Anterior cingulate cortex (tissue), 58 donors: ENCODE measurements at regions not wholly inside any gene's neighbourhood (a gene's known extent, or its start where the extent isn't known, plus 50 kb on each side); places are given as distances from the start of the nearest gene placed in this dataset.

Experiments used
- DNase-seq, 58 donors: peaks; one replicate each; lab custom pipeline; 2025; lab: John Stamatoyannopoulos, UW

DNA sequence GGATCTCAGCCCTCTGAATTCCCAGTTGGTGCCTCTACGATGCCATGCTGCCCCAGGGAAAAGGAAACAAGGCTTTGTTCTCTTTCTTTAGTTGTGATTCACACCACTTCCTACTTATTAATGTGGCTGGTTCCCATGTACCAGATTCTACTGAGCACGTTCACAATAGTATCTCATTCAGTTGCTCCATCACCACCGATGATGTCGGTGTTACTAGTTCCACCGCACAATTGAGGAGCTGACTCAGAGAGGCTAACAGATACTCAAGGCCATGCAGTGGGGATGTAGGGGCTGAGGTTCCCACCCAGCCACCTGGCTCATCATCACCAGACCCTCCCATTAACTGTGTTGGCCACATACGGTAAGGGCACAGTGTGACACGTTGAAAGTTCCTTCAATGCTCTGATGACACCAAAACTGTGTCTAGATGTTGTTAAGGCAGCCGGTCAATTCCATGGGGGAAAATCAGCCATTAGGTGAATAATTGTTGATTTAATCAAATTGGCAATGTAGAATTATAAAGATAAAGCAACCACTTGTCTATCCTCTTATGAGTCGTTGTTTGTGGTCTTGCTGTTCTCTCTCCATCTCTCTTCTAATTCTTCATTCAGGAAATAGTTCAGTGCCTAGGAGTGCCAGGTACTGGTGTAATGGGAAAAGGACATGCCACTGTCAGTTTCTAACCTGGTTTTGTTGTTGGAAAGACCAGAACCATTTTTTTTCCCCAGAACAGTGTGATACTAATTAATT is 244.2 kb upstream of the CRY1 start:
- no peak for DNase-seq

DNA sequence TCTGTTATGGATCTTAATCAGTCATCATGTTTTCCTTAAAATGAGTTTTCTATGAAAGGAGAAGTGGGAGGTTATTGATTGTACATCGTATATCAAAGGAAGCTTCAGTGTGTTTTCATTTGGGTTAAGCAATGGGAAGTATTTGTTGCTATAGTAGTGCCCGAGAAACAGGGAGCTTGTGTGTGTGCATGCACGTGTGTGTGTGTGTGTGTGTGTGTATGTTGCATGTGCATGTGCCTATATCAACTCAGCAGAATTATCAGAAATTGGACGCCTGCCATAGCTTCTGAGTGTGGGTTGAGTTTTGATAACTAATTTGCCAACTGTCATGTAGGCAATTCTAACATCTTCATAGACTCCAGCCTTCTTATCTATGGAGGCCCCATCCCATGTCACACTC is 246.1 kb upstream of the CRY1 start:
- no peak for DNase-seq

DNA sequence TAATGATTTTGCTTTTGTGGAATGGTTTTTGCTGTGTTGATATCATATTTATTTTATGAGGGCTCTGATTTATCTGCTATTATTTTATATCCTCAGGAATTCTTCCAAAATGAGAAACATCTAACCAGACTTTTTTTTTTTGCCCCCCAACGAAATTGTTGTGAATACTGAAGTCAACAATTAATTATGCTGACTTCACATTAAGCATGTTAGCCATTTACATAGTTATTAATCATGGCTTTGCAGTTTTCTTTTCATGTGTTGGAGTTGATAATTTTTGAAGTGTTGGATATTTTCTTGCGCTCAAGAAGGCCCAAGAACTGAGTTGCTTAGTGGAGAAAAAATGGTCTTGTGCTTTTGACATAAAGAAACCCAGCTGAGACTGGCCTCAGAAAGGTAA is 246.6 kb upstream of the CRY1 start:
- DNase-seq: no peak

GRCh38 chr12:107340898-107341297 is 247.5 kb upstream of the CRY1 start:
- DNase-seq: no peak

- DNase-seq: no peak
Measured at GRCh38 chr12:107344035-107344808, 250.9 kb upstream of the CRY1 start.

GRCh38 chr12:107347261-107347660 is 253.9 kb upstream of the CRY1 start:
- DNase-seq: no peak

DNA sequence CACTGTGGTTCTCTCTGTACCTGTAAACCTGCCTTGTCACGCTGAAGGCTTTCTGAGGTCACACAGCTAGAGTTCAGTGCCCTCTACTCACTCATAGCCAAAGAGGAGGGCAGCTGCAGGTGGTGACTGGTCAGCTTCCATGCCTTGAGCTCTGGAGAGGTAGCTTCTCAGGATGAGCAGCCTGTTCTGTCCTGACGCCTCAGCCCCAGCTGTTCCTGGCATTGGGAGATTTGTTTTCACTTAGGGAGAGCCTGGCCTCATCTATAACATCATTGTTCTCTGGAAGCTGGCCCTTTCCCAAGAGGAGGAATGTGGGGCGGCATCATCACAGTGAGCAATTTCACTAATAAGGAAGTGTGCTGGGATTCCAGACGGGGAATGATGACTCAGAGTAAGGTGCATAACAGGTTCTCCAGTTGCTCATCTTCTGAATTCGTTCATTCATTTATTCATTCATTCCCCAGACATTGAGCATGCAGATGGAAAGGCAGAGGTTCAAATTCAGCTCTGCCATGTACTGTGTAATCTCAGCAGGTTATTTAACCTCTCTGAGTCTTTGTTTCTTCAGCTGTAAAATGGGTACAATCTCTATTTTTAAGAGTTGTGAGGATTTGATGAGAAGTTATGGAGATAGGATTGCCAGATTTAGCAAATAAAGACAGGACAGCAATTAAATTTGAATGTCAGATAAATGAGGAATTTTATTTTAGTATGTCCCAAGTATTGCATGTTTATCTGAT is 255.8 kb upstream of the CRY1 start:
- peak in 16 of 58 donors; percentile 1 to 50 (median 14) for DNase-seq

GRCh38 chr12:107349839-107350238 is 256.5 kb upstream of the CRY1 start:
- no peak for DNase-seq

DNA sequence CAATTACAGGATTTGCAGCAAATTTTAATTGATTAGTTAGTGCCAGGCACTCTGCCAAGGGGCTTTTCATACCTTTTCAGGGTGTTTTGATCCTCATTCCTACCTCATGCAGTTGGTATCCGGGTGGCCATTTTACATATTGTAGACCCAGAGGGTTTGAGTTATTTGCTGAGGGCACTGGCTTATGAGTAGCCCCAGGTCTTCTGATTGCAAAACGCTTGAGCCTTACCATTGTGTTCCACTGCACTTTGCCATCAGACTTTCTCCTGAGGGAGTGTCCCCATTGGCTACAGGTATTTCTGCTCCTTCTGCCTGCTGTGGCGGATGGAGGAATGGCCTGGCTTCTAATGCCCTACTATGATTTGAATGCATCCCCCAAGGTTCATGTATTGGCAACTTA is 257.8 kb upstream of the CRY1 start:
- DNase-seq: no peak

- no peak for DNase-seq
Measured at GRCh38 chr12:107351713-107352112, 258.4 kb upstream of the CRY1 start.

DNA sequence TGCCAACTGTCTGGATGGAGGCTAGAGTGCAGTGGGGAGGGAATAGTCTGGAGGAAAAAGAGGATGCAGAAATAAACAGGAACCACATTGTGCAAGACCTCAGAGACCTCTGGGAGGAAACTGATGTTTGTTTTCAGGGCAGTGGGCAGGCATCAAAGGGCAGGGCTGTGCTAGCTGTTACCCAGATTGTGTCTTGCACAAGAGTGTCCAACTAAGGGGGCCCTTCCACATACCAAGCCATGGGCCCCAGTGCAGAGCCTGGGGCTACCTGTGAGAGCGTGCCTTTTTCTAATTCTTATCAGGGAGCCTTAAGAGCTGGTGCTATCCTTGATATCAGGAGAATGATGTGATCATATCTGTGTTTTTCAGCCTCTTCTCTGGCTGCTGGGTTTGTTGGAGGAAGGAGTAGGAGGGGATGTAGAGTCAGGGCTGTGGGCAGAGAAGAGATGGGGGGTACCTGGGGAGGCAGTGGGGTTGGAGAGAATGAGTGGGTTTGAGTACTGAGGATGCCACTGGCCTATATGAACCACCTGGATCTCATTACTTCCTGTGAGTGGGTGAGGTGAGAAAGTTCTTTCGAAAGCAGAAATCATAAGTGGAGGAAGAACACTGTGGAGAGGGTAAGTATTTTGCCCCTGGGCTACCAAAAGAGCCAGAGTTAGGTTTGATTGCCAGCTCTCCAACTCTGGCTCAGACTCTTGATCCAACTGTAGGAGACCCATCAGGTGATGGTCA is 259.2 kb upstream of the CRY1 start:
- peak in 1 of 58 donors; percentile 10 for DNase-seq

GRCh38 chr12:107353312-107353711 is 260.0 kb upstream of the CRY1 start:
- no peak for DNase-seq

DNA sequence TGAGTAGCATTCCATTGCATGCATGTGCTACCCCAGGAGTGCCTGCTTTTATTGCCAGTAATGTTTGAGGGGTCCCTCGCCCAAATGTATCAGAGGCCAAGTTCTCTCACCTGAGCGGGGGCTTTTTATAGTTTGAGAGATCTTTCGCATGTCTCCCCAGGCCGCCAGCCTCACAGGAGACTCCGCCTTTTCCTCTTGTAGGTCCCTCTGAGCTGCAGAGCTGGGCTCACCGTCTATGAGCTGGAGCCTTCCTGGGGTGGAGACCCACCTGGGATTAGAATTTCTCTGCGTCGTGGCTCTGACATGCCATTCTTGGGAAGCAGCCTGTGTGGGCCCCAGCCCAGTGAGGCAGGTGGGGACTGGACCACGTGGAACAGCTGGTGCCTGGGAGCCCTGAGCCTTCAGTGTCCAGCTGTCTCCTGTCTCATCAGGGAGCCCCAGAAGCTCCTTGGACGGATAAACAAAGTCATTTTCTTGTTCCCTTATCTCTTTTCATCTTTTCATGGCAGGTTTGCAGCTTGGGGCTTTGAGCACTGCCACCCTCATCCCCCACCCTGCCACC is 261.7 kb upstream of the CRY1 start:
- DNase-seq: no peak

DNA sequence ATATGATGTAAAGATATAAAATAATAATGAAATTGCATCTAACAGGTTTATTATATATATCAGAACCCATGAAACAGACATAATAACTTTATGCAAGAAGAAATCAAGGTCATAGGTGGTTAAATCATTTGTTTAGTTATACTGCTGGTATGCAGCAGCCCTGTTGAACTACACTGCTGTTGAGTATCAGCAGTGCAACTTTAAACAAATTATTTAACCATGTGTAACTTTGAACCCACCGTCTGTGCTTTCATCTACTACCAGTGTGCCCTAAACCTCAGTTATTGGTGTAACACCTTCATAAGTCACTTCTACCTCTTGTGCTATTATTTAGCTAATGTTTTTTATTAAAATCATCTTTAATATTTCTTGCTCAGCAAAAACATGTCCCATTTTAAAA is 262.3 kb upstream of the CRY1 start:
- no peak for DNase-seq

- no peak for DNase-seq
Measured at GRCh38 chr12:107356266-107356936, 263.1 kb upstream of the CRY1 start.

DNA sequence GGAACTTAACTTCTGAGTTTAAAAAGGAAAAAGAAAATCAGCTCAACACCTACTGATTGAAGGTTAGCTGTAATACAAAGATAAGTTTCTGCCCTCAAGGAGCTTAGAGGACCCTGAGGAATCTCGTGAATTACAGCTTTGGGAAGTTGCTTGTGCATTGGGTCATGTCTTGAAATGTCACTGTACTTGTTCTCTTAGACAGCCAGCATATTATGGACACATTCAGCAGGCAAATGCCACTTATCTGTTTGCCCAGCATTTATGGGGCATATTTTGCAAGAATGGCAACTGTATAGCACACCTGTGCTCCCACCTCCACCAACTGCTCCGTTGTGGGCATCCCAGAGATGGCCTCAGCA is 263.6 kb upstream of the CRY1 start:
- DNase-seq: no peak

DNA sequence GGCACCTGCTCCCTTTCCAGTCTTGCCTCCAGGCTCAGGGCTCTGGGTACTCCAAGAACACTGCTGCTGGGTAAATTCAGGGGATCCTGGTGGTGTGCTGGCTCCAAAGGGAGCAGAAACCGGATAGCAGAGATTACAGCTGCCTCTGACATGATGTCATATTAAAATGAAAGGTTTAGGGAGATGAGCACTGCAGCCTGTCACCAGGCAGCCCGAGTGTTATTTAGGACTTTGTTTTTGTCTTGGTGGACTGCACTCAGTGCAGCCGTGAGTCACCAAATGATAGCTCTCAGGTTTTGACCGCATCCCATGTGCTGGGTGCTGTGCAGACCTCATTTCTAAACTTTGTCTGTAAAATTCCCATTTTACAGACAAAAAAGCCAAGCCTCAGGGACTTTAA is 266.0 kb upstream of the CRY1 start:
- no peak for DNase-seq

GRCh38 chr12:107360033-107360432 is 266.7 kb upstream of the CRY1 start:
- DNase-seq: no peak

DNA sequence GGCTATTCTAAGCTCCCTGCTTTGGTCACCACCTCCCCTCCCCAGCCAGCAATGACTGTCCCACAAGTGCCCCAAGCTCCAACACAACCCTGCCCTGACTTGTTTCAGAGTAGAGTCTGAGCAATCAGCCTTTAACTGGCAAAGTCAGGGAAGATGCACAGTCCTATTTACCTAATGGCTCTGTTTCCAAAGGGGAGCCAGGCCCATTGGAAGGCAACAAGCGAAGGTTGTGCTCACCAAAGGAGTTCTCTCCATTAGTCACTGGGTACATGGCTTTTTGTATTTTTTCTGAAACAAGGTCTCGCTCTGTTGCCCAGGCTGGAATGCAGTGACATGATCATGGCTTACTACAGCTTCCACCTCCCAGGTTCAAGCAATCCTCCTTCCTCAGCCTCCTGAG is 267.1 kb upstream of the CRY1 start:
- no peak for DNase-seq

DNA sequence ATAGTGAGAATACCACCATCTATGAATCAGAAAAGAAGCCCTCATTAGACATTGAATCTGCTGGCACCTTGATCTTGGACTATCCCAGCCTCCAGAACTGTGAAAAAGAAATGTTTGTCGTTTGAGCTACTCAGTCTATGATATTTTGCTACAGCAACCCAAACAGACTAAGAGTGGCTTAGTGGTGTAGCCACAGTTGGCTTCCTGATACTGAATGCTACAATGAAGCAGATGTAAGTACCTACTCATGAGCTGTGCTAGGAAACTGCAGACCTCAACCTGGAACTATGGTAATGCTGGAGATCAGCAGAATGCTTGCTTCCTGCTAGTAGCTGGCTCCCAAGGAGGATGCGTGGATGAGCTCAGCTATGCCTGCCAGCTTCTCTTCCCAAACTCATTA is 268.6 kb upstream of the CRY1 start:
- no peak for DNase-seq
